GM23248 (cell line): ENCODE measurements at regions not wholly inside any gene's neighbourhood (a gene's known extent, or its start where the extent isn't known, plus 50 kb on each side); places are given as distances from the start of the nearest gene placed in this dataset.
A peak's percentile ranks its signal among the peaks of the same experiment; 100 is the strongest.

Experiments
- DNase-seq: peaks from one replicate; pipeline ENCODE4 v3.0.0-alpha.2; 2015
- H2AFZ ChIP-seq: fragments of 200-600 bp; sonication (generic); 2 replicates; pipeline ENCODE4 v1.6.1; 2016; ENCODE audit warnings: antibody characterized with exemption
- H3F3A ChIP-seq: fragments of 200-600 bp; sonication (generic); 2 replicates; pipeline ENCODE4 v1.6.1; 2016; ENCODE audit warnings: mild to moderate bottlenecking, antibody characterized with exemption, mixed run types; ENCODE audit not compliant: insufficient read depth
- H3K27ac ChIP-seq: fragments of 200-600 bp; sonication (generic); 2 replicates; pipeline ENCODE4 v1.5.1; 2016; ENCODE audit warnings: mild to moderate bottlenecking
- H3K27me3 ChIP-seq: fragments of 200-600 bp; sonication (generic); replicated peaks from 2 replicates; pipeline ENCODE4 v1.6.1; 2016; ENCODE audit warnings: mild to moderate bottlenecking; ENCODE audit not compliant: insufficient read depth
- H3K36me3 ChIP-seq: fragments of 200-600 bp; sonication (generic); 2 replicates; pipeline ENCODE4 v1.6.1; 2016; ENCODE audit warnings: low read depth, mild to moderate bottlenecking
- H3K4me1 ChIP-seq: fragments of 200-600 bp; sonication (generic); 2 replicates; pipeline ENCODE4 v1.6.1; 2016; ENCODE audit warnings: mild to moderate bottlenecking; ENCODE audit not compliant: insufficient read depth
- H3K4me2 ChIP-seq: fragments of 200-600 bp; sonication (generic); one replicate; pipeline ENCODE4 v1.6.1; 2016; ENCODE audit warnings: mild to moderate bottlenecking; ENCODE audit not compliant: unreplicated experiment
- H3K4me3 ChIP-seq: fragments of 200-600 bp; sonication (generic); 2 replicates; pipeline ENCODE4 v1.5.1; 2016; ENCODE audit warnings: mild to moderate bottlenecking
- H3K79me2 ChIP-seq: fragments of 200-600 bp; sonication (generic); 2 replicates; pipeline ENCODE4 v1.6.1; 2016; ENCODE audit warnings: mild to moderate bottlenecking; ENCODE audit not compliant: insufficient read depth
- H3K9ac ChIP-seq: fragments of 200-600 bp; sonication (generic); 2 replicates; pipeline ENCODE4 v1.6.1; 2016; ENCODE audit warnings: mild to moderate bottlenecking
- H3K9me2 ChIP-seq: fragments of 200-600 bp; sonication (generic); 2 replicates; pipeline ENCODE4 v1.6.1; 2016; ENCODE audit warnings: mixed run types, mild to moderate bottlenecking, moderate library complexity; ENCODE audit not compliant: insufficient read depth
- H3K9me3 ChIP-seq: fragments of 200-600 bp; sonication (generic); one replicate; pipeline ENCODE4 v1.6.1; 2017; ENCODE audit warnings: low read depth
- H4K20me1 ChIP-seq: fragments of 200-600 bp; sonication (generic); 2 replicates; pipeline ENCODE4 v1.6.0; 2016; ENCODE audit not compliant: insufficient read depth
- EZH2 ChIP-seq: fragments of 200-600 bp; sonication (generic); IDR thresholded peaks from 2 replicates; pipeline ENCODE4 v1.6.1; 2018; ENCODE audit warnings: antibody characterized with exemption, mild to moderate bottlenecking; ENCODE audit not compliant: insufficient read depth, poor library complexity, severe bottlenecking
- EZH2phosphoT487 ChIP-seq: fragments of 200-600 bp; sonication (generic); IDR thresholded peaks from 2 replicates; pipeline ENCODE4 v1.6.1; 2018; ENCODE audit warnings: antibody characterized with exemption, moderate library complexity, mild to moderate bottlenecking, low read depth; ENCODE audit not compliant: insufficient read depth
- WGBS, 2 experiments: methylation state at CpG; one replicate each; pipeline ENCODE4 v1.1.6; 2015 to 2017; ENCODE audit warnings: low lambda C conversion rate in 2 of 2, low coverage in 1 of 2; ENCODE audit errors: missing lambda C conversion rate in 2 of 2; 5-methylcytosine and 5-hydroxymethylcytosine counted together
- in situ Hi-C: fragments of 300-500 bp; cut with MboI; formaldehyde crosslinking; loops from 2 replicates; pipeline ENCODE4 v1.15.0; 2020

GRCh38 chr9:120104771-120105170 is 475.2 kb downstream of the CDK5RAP2 start:
- H3K9me2 ChIP-seq = no peaks in the 10 kb centered on the region
- in situ Hi-C loops = no loop called here
- no peak overlapping the region for H3K4me2 ChIP-seq
- no peaks in the 10 kb centered on the region for H3K79me2 ChIP-seq
- H3K27me3 ChIP-seq = no peaks in the 10 kb centered on the region
- no peaks in the 10 kb centered on the region for H3K36me3 ChIP-seq
- no peak overlapping the region for H3K4me3 ChIP-seq
- H2AFZ ChIP-seq = no peak overlapping the region
- H3K9ac ChIP-seq = no peak overlapping the region
- no peaks in the 10 kb centered on the region for H3K9me3 ChIP-seq
- no peaks in the 10 kb centered on the region for H4K20me1 ChIP-seq
- no peaks in the 10 kb centered on the region for H3K4me1 ChIP-seq
- peak; percentile 10 for DNase-seq
- TF ChIP-seq EZH2 (no peak), EZH2phosphoT487 (no peak)
- no peak overlapping the region for H3K27ac ChIP-seq
- 61 to 64% methylated on average over 6 of the region's 6 CpGs for WGBS, 2 experiments
- no peaks in the 10 kb centered on the region for H3F3A ChIP-seq

GRCh38 chr9:120100595-120100994 is 479.4 kb downstream of the CDK5RAP2 start:
- no peak overlapping the region for H3K4me3 ChIP-seq
- H2AFZ ChIP-seq = no peak overlapping the region
- no peak for TF ChIP-seq EZH2
- no peak for TF ChIP-seq EZH2phosphoT487
- in situ Hi-C loops = no loop called here
- no peaks in the 10 kb centered on the region for H3K9me2 ChIP-seq
- no peaks in the 10 kb centered on the region for H3K79me2 ChIP-seq
- no peaks in the 10 kb centered on the region for H3K9me3 ChIP-seq
- H4K20me1 ChIP-seq = no peaks in the 10 kb centered on the region
- no peaks in the 10 kb centered on the region for H3F3A ChIP-seq
- 25 to 43% methylated on average over 3 of the region's 3 CpGs for WGBS, 2 experiments
- no peak overlapping the region for H3K4me2 ChIP-seq
- no peak overlapping the region for H3K9ac ChIP-seq
- H3K27ac ChIP-seq = no peak overlapping the region
- H3K36me3 ChIP-seq = no peaks in the 10 kb centered on the region
- H3K27me3 ChIP-seq = no peaks in the 10 kb centered on the region
- no peaks in the 10 kb centered on the region for H3K4me1 ChIP-seq
- no peak for DNase-seq

GRCh38 chr9:120099065-120099464 is 480.9 kb downstream of the CDK5RAP2 start:
- TF ChIP-seq EZH2 (no peak), EZH2phosphoT487 (no peak)
- Histone ChIP-seq H3K79me2 (no peaks in the 10 kb centered on the region), H3K27me3 (no peaks in the 10 kb centered on the region), H3K4me1 (no peaks in the 10 kb centered on the region), H3K9me2 (no peaks in the 10 kb centered on the region), H2AFZ (no peak overlapping the region), H3K4me2 (no peak overlapping the region), H3F3A (no peaks in the 10 kb centered on the region), H3K4me3 (no peak overlapping the region), H3K9me3 (no peaks in the 10 kb centered on the region), H3K36me3 (no peaks in the 10 kb centered on the region), H3K27ac (no peak overlapping the region), H3K9ac (no peak overlapping the region), H4K20me1 (no peaks in the 10 kb centered on the region)
- DNase-seq = no peak
- in situ Hi-C loops = no loop called here
- 61 to 65% methylated on average over 4 of the region's 4 CpGs for WGBS, 2 experiments

GRCh38 chr9:120098584-120098983 is 481.4 kb downstream of the CDK5RAP2 start:
- Histone ChIP-seq H3K27ac (no peak overlapping the region), H3K4me1 (no peaks in the 10 kb centered on the region), H2AFZ (no peak overlapping the region), H3K4me3 (no peak overlapping the region), H3K9me3 (no peaks in the 10 kb centered on the region), H4K20me1 (no peaks in the 10 kb centered on the region), H3K9me2 (no peaks in the 10 kb centered on the region), H3K79me2 (no peaks in the 10 kb centered on the region), H3F3A (no peaks in the 10 kb centered on the region), H3K36me3 (no peaks in the 10 kb centered on the region), H3K27me3 (no peaks in the 10 kb centered on the region), H3K4me2 (no peak overlapping the region), H3K9ac (no peak overlapping the region)
- no peak for TF ChIP-seq EZH2phosphoT487
- no peak for TF ChIP-seq EZH2
- DNase-seq = no peak
- in situ Hi-C loops = no loop called here
- 25 to 29% methylated on average over 6 of the region's 6 CpGs for WGBS, 2 experiments

- no peak overlapping the region for H3K27ac ChIP-seq
- WGBS, 2 experiments = 24 to 42% methylated on average over 3 of the region's 3 CpGs
- DNase-seq = no peak
- in situ Hi-C loops = no loop called here
- H3K4me1 ChIP-seq = no peaks in the 10 kb centered on the region
- H3K9ac ChIP-seq = no peak overlapping the region
- no peak overlapping the region for H3K4me3 ChIP-seq
- H3K79me2 ChIP-seq = no peaks in the 10 kb centered on the region
- H3K9me3 ChIP-seq = no peaks in the 10 kb centered on the region
- TF ChIP-seq EZH2phosphoT487 (no peak), EZH2 (no peak)
- H2AFZ ChIP-seq = no peak overlapping the region
- H3K9me2 ChIP-seq = no peaks in the 10 kb centered on the region
- no peaks in the 10 kb centered on the region for H4K20me1 ChIP-seq
- no peak overlapping the region for H3K4me2 ChIP-seq
- H3K36me3 ChIP-seq = no peaks in the 10 kb centered on the region
- H3F3A ChIP-seq = no peaks in the 10 kb centered on the region
- no peaks in the 10 kb centered on the region for H3K27me3 ChIP-seq
These were observed 488.8 kb downstream of the CDK5RAP2 start for GRCh38 chr9:120091206-120091605.
